CD4-positive, alpha-beta T cell treated with Interleukin-1 beta for 1 hour (primary cell): ENCODE measurements at regions not wholly inside any gene's neighbourhood (a gene's known extent, or its start where the extent isn't known, plus 50 kb on each side); places are given as distances from the start of the nearest gene placed in this dataset.
"Not testable (repeated sequence)": the region's sequence is repeated elsewhere in the genome, so short reads cannot be mapped to it uniquely, and the experiment has no call there.

Experiments
- DNase-seq, 2 donors: peaks; one replicate each; pipeline ENCODE4 v3.0.0-alpha.2; 2020 to 2022

DNA sequence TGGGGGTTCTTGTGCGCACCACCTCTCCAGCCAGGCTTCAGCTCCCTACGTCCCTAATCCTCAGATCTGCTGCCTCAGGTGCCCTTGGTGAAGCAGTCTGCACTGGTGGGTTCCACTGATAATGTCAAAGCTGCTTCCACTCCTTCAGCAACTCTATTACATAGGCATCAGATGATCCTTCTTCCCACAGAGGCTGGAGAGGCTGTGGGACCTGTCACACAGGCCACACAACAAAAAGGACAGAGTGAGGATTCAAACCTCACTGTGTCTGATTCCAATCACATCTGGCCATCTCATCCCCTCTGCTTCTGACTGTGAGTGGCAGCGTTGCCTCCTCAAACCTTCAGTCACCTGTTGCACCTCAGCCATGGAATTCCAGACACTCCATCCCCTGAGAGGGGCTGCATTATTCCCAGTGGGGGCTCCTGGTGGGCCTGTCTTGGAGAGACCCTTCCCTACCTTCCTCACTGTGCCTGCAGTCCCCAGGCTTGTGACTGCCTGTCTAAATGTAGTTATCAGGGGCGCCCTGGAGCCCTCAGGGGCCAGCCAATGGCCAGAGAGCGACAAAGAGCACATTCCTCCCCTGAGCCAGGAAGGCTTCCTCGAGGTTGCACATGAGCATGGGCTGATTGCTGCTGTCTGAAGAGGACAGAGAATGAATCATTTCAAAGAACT is 211.4 kb upstream of the ECI2 start:
- no peak for DNase-seq

DNA sequence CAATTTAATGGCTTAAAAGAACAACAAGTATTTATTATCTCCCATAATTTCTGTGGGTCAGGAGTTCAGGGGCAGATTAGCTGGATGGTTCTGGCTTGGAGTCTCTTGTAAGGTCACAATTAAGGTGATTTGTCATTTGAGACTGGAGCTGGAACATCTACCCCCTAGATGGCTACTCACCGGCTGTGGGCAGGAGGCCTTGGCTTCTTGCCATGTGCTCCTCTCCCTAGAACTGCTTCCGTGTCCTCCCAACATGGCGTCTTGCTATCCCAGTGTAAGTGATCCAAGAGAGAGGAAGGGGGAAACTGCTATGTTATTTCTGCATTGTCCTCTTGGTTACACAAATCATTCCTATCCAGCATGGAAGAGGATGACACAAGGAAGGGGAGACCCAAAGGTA is 210.2 kb upstream of the ECI2 start:
- no peak for DNase-seq

DNA sequence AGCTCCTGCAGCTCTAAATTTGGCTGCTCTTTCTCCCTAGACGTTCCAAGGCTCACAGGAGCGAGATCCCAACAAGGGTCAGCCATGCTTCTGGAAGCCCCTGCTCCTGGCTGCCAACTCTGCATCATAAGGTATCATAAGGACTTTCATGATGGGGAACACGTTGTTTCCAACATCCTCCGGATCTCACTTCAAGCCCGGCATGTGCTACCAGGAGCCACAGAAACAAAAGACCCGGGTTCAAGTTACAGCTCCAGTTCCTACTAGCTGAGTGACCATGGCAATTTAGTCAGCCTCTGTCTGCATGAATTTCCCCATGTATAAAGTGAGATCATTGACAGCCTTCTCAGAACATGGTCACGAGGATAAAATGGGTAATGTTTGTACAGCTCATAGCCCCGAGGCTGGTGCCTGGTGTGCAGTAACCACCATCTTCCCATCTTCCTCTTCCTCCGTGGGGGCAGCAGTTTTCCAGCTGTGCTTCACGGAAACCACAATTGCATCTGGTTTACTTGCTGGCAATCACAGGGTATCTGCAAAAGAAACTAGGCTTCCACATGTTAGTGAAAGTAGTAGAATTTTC is 209.0 kb upstream of the ECI2 start:
- no peak for DNase-seq

DNA sequence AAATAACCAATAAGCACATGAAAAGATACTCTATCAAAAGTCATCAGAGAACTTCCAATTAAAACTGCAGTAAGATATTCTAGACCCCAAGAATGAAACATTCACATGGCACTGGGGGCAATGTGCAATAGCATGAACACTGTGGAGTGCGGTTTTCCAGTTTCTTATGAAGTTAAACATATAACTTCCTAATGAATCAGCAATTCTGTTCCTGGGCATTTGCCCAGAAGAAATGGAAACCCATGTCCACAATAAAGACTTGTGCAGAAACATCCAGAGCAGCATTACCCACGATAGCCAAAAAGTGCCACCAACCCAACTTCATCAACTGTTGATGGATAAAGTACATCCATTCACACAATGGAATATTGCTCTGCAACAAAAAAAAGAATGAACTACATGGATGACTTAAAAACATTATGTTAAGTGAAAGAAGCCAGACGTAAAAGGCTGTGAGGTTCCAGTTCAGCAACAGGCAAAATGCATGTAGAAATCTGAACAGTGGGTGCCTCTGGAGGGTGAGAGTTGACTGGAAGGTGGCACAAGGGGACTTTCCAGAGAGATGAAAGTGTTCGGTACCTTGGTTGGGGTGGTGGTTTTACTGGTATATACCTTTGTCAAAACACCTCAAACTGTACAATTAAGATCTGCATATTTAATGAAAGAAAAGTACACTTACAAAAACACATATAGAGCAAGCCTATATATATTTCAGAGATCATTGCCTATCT is 207.2 kb upstream of the ECI2 start:
- no peak for DNase-seq

DNA sequence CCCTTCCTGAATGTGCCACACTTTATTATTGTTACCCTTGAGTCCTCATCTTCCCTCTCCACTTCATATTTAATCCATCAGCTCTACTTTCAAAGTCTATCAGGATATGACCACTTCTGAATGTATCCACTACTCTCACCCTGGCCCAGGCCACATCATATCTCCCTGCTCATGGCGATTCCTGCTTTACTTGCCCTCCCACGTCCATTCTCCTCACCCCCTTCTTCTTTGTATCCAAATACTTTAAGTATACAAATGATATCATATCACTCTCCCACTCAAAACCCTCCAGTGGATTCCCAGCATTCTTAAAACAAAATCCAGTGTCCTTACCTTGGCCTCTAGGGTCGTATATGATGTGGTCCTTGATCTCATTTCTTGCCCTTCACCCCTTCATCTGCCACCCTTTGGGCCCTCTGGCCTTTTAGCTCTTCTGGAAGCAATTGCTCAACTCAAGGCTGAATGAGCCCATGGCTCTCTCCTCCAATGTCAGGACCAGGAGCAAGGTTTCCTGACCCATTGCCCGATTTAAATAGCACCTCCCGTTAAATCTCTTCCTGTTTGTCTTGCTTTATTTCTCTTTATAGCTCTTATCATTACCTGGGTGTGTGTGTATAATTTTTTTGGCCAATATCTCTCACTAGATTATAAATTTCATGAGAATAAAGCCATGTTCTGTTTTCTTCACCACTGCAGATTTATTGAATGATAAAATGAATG is 205.9 kb upstream of the ECI2 start:
- DNase-seq = no peak

DNA sequence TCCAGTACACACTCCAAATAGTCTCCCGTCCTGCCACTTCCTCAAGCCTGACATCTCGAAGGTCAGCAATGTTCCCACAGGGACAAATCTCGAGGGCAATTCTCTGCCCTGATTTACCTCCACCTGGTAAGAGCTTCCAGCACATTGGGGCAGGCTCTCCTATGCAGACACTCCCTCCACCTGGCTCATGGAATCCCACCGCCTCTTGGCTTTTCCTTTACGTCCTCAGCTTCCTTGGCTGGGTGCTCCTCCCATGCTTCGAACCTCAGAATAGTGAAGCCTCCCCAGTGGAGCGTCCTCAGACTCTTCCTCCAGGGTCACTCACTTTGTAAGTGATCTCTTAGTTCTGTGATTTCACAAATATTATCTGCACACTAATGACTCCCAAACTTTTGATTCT is 205.2 kb upstream of the ECI2 start:
- DNase-seq = no peak

DNA sequence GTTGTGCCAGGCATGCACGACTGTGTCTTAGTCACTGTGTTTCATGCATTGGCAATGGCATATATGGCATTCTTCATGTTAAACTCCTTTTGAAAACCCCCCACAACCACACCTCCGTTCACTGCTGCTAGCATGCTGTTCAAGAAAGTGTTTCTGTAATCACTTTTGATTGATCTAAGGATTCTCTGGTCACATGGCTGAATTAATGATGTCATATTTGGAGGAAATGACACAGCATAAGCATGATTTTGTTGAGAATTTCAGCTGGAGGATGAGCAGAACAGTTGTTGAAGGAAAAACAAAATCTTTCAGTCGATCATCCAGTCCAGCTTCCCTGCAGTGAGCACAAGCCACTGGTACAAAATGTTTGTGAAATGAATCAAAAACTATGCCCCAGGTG is 203.5 kb upstream of the ECI2 start:
- DNase-seq = no peak

DNA sequence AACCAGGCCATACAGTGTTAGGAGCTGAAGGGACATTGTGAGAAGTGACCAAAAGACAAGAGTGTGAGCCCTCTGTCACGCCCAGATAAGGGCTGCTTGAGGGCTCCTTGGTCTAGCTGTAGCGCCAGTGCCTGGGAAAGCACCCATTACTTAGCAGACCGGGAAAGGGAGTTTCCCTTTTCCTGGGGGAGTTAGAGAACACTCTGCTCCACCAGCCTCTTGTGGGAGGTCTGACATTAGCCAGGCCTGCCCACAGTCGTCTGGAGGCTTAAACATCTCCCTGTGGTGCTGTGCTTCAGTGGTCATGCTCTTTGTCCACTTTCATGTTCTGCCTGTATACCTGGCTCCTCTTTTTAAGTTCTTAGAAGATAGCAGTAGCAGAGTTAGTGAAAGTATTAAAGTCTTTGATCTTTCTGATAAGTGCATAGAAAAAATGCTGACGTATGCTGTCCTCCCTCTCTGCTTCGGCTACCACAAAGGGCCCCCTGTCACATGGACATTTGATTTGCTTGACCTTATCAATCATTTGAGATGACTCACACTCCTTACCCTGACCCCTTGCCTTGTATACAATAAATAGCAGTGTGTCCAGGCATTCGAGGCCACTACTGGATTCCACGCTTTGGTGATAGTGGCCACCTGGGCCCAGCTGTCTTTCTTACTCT is 201.5 kb upstream of the ECI2 start:
- no peak for DNase-seq

DNA sequence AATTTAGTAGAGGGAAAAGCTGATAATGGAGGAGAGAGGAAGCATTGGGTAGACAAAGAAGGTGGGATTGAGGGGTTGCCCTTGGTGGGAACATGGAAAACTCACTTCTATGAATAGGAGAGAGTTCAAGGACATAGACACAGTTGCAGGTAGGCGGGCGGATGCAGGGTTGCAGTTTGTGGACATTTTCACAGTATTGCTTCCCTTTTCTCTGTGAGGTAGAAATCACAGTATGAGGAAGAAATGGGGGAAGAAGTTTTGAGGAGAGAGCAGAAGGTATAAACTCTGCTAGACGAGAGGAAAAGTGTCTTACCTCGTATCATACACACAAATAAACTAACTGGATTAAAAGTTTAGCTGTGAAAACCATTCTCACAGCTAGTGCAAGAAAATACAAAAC is 200.7 kb upstream of the ECI2 start:
- no peak for DNase-seq

DNA sequence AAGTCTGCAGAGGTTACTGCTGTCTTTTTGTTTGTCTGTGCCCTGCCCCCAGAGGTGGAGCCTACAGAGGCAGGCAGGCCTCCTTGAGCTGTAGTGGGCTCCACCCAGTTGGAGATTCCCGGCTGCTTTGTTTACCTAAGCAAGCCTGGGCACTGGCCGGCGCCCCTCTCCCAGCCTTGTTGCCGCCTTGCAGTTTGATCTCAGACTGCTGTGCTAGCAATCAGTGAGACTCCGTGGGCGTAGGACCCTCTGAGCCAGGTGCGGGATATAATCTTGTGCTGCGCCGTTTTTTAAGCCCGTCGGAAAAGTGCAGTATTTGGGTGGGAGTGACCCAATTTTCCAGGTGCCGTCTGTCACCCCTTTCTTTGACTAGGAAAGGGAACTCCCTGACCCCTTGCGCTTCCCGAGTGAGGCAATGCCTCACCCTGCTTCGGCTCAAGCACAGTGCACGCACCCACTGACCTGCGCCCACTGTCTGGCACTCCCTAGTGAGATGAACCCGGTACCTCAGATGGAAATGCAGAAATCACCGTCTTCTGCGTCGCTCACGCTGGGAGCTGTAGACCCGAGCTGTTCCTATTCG is 198.9 kb upstream of the ECI2 start:
- DNase-seq = not testable (repeated sequence)

DNA sequence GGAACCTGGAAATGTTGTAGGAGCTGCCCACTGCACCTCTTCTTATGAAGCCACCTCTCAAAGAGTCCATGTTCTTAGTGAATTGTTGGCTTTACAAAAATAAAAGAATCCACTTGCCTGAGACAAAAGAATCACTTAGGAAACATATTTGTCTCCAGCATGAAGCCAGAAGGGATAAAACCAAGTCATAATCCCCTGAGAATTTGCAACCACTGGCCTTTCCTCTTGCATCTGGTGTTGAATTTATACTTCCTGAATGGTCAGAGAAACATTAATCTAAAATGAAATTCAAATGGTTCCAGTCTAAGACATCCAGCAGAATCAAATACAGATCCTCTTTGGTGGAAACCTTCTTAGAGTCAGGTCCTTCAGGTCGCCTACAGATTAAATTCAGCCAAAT is 192.5 kb upstream of the ECI2 start:
- DNase-seq = no peak

DNA sequence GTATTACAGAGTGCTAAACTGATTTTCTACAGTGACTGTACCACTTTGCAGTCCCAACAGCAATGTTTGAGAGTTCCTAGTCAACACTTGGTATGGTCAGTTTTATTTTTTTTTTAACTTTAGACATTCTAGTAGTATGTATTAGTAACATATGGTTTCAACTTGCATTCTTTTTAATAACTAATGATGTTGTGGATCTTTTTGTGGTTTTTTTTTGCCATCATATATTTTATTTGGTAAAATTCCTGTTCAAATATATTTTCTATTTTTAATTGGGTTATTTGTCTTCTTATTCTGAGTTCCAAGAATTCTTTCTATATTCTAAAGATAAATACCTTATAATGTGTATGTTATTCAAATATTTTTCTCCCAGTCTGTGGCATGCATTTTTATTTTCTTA is 189.4 kb upstream of the ECI2 start:
- no peak for DNase-seq

DNA sequence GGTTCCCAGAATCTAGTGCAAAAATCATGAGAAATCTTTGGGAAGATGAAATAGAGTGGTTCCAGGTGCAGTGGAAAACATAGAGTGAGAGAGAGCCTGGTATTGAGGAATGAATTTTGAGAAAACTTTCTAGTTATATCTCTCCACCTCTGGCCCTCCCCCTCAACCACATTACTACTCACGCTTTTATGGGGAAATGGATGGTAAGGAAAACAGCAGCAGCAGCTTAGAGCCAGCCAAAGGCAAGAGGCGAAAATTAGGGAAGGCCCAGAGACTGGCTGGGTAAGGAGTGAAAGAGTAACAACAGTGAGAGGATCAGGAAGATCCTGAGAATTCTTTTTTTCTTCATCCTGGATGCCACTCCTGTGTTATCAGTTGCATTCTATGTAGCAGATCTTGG is 187.9 kb upstream of the ECI2 start:
- no peak for DNase-seq

DNA sequence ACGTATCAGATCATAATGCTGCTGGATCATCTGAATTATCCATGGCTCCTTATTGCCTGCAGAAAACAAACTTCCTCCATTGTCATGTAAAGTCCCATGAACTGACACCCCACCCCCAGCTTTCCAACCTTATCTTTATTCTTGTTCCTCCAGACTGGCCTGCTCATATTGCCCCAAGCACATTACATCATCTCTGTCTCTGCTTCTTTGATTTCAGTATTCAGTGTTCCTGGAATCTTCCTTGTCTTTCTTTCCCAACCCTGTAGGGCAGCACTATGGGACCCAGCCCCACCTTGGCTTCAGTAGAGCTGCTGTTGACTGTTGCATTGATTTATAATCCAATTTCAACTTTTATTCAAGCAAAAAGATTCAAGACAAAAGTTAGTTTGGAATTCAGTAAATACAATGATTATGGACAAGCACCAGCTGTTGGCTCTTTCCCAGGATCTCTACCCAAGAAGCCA is 187.5 kb upstream of the ECI2 start:
- no peak for DNase-seq

DNA sequence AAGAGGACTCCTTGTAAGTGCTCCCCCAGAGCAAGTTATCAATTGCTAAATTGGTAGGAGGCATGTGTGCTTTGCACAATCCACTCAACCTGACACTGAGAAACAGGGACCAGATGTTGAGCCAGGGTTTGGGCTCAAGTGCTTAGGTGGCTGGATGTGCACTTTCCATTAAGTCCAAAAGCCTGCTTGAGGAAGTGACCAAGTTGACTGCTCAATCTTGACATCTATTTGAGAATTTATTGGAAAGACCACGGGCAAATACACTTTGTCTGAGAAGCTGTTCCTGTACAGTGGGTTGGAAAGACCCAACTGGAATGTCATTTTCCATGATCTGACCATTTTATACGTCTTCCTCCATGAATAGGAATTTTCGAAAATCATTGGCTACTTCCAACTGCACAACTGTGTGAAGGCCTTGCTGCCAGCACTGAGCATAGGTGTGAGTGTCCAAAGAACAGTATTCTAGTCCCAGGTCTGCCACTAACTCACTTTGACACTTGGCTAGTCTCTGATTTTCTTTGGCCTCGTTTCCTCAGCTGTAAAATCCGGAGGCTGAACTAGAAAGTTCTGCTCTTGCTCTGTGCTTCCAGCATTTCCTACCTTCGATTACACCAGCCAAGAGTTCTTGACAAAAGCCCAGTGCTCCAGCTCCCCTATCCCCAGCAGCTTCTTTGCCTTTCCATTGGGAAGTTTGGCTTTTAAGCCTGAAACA is 186.9 kb upstream of the ECI2 start:
- no peak for DNase-seq

DNA sequence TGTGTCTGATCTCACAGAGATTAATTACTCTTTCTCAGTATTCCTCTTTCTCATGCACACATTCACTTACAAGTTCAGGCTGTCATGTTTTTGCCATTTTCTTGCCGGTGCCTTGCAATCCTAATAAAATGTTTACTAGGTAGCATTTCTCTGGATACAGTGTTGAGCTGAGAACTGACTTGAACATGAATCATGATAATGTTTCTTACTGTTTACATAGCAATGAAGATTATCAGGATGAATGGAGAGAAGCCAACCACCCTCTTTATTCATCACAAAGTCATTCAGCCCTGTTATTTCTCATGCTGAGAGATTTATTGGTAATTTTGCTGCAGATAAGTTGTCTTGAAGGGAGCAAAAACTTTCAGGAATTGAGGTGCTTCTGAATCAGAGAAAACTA is 185.5 kb upstream of the ECI2 start:
- no peak for DNase-seq

DNA sequence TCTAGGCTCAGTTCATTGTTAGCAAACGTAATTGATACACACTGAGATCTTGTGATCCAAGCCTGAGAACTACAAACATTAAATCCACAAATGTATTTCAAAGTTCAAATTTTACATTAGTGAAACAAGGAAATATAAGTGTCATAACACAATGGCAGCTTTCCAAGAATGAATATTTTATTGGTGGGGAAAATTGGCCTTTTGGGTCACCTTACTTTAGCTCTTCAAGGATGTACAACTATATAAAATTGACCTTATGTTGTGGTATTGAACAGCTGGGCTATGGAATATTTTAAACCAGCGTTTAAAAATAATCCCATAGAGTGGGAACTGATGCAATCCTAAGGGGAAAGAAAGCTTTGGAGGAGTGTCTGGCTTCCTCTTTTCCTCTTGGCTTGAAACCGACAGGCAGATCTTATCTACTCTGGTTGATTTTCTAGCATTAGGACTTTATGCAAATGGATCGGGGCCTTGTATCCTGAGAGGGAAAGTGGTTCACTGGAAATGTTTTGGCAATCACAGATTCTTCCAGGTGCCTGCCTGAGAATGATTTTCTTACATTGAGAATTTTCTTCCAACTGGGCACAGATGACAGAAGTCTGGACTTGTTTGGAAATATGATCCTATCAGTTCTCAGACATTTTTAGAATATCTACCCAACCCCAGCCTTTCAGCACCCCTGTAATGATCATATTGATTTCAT is 184.8 kb upstream of the ECI2 start:
- no peak for DNase-seq

DNA sequence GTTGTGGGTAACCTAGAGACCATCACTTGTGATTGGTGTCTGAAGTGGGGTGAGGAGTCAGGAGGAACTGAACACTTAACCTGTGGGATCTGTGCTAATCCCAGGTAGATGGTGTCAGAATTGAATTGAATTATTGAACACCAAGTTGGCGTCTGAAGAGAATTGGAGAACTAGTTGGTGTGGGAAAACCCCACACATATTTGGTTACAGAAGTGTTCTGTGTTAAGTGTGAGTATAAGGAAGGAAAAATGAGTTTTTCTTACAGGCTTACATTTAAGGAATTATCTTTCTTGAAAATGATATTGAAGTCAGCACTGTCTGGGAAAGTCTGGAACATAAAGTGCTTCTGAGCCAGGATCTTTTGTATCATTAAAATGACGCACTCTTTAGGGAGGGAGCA is 182.9 kb upstream of the ECI2 start:
- DNase-seq = no peak

DNA sequence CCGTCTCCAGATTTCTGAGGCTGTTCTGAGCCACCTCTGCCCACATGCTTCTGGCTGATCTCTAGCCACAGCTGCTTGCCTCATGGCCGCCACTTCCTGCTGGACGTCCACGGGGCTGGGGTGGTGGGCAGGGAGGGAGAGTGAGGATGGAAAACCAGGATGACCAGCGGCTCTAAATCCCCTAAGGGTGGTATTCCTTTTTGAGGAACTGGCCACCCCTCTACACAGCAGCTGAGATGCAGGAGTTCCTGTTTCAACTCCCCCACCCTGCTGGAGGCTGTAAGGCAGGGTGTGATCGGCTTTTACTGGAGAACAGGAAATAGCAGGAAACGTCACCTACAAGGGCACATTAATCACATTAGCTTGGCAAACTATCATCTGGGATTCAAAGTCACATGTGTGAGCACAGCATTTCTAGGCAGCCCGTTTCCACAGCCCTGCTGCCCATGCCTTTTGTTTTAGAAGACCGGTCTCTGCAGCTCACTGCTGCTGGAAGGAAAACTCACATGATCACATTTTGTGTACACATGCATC is 181.6 kb upstream of the ECI2 start:
- DNase-seq = peak in 1 of 2 donors; percentile 23

DNA sequence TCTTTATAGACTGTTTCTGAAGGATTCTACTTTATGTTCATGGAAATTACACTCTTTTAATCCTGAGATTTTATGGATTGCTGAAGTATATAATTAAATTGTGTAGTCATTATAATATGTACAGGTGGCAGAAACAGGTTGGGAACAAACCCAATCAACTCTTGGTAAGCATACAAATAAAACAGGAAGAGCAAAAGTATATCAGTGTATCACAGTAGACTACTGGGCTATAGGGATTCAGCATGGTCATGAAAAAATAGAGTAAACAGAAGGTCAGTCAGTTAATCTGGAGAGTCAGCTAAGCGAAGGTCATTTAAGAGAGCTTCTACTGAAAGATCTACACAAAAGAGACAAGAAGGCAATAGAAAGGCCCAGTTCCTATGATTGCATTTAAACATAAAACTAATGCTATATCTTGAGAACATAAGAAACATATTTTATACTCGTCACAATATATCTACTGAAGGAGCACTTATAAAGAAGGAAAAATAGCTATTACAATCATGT is 178.9 kb upstream of the ECI2 start:
- no peak for DNase-seq
